Suppressor macrophage treated with lipopolysaccharide for 4 hours (primary cell): ENCODE measurements at regions not wholly inside any gene's neighbourhood (a gene's known extent, or its start where the extent isn't known, plus 50 kb on each side); places are given as distances from the start of the nearest gene placed in this dataset.
A peak's percentile ranks its signal among the peaks of the same experiment; 100 is the strongest.
"Not testable (repeated sequence)": the region's sequence is repeated elsewhere in the genome, so short reads cannot be mapped to it uniquely, and the experiment has no call there.

ENCODE experiments used
- DNase-seq: peaks from one replicate; pipeline ENCODE4 v3.0.0-alpha.2; 2020

DNA sequence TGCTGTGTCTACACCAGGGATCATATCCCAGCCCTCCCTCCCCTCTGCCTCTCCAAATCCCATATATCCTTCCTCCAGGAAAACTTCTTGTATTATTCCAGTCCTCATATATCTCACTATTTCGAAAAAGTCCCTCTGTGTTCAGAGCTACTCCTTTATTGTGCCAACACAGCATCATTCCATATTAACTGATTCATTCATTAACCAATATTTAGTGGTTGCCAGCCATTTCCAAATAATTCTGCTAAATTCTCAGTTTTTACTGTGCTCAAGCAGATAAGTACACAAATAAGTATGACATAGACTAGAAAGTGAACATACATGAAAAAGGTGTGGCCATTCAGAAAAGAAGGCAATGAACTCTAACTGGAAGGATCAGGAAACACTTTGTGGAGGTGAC lies 241.6 kb upstream of the DUSP10 start:
- DNase-seq: no peak

DNA sequence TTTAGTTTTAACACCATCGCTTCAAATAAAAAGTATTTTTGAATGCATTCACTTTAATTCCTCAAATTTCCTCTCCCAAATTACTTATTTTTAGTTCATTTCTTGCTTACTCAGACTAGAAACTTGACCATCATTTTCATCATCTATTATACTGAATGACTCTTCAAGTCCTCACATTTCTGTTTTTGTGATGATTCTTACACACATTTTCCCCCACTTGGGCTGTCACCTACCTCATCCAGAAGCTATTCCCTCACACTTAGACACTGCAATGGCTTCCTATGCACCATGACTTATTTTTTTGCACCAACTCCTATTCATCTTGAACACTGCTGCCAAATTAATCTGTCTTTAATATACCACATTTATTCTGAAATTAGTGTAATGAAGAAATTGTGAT lies 239.6 kb upstream of the DUSP10 start:
- no peak for DNase-seq

DNA sequence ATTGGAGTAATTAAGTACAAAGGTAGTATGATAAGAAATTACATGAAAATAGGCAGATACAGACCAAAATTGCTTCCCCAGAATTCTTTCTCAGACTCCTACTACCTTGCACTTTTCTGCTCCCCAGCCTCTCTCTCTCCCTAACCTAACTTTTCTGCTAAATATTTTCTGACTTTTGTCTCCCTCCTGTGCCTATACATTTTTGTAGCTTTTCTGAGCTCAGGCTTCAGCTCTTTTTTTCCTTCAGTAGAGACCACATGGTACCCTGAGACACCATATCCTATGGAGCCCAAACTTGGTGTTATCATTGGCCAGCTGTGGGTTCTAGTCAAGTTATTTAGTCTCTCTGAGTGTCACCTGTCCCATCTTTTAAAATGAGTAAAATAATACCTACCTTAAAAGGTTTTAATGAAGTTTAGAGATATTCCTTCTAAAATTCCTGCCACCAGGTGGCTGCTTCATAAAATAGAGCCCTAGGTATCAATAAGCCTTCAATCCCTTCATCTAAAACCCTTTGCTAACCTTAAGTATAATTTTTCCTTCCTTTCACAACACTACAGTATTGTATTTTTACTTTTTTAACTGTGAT lies 237.6 kb upstream of the DUSP10 start:
- DNase-seq: no peak

DNA sequence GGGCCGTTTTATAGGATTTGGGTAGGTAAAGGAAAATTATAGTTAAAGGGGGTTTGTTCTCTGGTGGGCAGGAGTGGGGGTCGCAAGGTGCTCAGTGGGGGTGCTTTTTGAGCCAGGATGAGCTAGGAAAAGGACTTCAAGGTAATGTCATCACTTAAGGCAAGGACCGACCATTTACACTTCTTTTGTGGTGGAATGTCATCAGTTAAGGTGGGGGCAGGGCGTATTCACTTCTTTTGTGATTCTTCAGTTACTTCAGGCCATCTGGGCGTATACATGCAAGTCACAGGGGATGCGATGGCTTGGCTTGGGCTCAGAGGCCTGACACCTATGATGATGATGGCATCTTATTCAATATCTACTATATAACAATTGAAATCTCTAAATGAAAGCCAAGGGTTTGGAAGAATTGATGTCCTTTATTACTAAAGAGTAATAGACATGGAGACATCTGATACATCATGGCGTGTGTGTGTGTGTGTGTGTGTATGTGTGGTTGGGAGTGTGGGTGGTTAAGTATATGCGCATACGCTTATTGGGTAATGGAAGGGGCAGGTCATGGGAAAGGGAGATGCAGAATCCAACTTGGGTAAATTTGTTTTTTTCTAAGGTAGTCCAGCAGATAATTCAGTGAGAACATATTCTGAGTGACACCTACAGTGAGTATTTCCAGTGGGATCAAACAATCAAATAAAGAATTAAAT lies 236.9 kb upstream of the DUSP10 start:
- DNase-seq: not testable (repeated sequence)

DNA sequence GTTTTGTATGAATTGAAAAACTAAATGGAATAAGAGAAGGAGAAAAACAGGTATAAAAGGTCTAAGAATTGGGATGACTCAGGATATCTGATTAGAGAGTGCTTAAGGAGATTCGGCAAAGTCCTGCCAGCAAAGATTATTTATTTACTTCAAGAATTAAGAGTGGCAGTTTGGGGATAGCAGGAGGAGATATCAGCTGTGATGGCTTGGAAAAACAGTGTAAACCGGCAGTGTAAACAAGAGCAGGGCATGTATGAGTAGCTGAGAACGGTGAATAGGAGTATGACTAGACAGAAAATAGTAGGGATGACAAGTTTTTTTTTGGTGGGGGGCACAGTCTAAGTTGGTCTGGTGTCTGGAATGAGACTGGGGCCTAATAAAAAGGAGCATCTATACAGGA lies 231.9 kb upstream of the DUSP10 start:
- DNase-seq: not testable (repeated sequence)

DNA sequence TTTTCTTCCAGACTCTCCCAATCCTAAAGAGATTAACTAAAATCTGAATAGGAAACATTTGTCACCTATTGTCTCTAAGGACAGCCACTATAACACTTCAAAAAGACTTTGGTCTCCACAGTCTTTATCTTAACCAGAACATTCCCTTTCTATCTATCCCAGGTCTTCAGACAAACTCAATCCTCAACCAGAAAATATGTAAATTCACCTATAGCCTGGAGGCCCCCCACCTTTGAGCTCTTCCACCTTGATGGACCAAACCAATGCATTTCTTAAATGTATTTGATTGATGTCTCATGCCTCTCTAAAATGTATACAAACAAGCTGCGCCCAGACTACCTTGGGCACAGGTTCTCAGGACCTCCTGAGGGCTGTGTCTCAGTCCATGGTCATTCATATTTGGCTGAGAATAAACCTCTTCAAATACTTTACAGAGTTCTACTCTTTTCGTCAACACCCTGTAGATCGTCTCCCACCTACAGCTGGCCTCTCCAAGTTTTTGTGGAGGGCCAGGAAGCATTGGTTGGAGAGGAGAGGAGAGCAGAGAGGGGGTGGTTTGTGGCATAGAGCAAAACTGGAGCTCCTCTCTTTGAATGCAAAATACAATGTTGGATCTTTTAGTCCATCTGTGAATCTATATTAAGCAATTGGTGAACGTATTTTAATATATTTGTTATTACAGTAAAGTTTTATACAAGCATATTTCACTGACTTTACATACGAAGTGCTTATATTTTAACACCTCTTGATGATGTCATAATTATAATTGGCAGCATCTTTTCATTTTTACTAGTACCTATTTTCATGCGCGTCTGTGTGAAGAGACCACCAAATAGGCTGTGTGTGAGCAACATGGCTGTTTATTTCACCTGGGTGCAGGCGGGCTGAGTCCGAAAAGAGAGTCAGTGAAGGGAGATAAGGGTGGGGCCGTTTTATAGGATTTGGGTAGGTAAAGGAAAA lies 230.7 kb upstream of the DUSP10 start:
- no peak for DNase-seq

DNA sequence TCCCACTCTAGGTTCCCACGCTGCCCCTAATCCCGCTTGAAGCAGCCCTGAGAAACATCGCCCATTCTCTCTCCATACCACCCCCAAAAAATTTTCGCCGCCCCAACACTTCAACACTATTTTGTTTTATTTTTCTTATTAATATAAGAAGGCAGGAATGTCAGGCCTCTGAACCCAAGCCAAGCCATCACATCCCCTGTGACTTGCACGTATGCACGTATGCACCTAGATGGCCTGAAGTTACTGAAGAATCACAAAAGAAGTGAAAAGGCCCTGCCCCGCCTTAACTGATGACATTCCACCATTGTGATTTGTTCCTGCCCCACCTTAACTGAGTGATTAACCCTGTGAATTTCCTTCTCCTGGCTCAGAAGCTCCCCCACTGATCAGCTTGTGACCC lies 229.1 kb upstream of the DUSP10 start:
- DNase-seq: not testable (repeated sequence)

DNA sequence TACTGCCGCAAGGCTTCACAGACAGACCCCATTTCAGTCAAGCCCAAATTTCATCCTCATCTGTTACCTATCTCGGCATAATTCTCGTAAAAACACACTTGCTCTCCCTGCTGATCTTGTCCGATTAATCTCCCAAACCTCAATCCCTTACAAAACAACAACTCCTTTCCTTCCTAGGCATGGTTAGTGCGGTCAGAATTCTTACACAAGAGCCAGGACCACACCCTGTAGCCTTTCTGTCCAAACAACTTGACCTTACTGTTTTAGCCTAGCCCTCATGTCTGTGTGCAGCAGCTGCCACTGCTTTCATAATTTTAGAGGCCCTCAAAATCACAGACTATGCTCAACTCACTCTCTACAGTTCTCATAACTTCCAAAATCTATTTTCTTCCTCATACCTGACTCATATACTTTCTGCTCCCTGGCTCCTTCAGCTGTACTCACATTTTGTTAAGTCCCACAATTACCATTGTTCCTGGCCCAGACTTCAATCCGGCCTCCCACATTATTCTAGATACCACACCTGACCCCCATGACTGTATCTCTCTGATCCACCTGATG lies 227.5 kb upstream of the DUSP10 start:
- not testable (repeated sequence) for DNase-seq

DNA sequence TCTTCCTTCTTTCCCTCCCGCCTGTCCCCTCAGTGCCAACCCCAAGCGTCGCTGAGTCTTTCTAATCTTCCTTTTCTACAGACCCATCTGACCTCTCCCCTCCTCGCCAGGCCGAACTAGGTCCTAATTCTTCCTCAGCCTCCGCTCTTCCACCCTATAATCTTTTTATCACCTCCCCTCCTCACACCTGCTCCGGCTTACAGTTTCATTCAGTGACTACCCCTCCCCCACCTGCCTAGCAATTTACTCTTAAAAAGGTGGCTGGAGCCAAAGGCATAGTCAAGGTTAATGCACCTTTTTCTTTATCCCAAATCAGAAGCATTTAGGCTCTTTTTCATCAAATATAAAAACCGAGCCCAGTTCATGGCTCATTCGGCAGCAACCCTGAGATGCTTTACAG lies 225.6 kb upstream of the DUSP10 start:
- not testable (repeated sequence) for DNase-seq

DNA sequence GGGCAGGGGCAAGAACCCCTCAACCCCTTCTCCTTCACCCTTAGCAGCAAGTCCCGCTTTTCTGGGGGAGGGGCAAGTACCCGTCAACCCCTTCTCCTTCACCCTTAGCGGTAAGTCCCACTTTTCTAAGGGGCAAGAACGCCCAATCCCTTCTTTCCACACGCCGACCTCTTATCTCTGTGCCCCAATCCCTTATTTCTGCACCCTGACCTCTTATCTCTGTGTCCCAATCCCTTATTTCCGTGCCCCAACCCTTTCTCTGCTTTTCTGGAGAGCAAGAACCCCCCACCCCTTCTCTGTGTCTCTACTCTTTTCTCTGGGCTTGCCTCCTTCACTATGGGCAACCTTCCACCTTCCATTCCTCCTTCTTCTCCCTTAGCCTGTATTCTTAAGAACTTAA lies 225.0 kb upstream of the DUSP10 start:
- not testable (repeated sequence) for DNase-seq

DNA sequence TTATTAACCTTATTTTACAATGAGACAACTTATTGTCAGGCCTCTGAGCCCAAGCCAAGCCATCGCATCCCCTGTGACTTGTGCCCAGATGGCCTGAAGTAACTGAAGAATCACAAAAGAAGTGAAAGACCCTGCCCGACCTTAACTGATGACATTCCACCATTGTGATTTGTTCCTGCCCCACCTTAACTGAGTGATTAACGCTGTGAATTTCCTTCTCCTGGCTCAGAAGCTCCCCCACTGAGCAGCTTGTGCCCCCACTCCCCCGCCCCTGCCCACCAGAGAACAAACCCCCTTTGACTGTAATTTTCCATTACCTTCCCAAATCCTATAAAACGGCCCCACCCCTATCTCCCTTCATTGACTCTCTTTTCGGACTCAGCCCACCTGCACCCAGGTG lies 224.0 kb upstream of the DUSP10 start:
- DNase-seq: not testable (repeated sequence)

DNA sequence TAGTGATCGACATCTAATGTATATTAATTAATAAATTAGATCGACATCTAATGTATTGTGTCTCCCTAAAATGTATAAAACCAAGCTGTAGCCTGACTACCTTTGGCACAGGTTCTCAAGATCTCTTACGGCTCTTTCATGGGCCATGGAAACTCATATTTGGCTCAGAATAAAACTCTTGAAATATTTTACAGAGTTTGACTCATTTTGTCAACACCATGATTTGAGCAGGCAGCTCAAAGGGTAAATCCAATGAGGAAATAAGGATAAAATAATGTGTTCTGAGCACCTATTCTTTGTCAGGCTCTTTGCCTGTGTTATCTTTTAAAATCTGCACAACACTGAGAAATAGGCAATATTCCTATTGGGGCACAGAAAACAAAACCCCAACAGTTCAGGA lies 223.4 kb upstream of the DUSP10 start:
- no peak for DNase-seq

DNA sequence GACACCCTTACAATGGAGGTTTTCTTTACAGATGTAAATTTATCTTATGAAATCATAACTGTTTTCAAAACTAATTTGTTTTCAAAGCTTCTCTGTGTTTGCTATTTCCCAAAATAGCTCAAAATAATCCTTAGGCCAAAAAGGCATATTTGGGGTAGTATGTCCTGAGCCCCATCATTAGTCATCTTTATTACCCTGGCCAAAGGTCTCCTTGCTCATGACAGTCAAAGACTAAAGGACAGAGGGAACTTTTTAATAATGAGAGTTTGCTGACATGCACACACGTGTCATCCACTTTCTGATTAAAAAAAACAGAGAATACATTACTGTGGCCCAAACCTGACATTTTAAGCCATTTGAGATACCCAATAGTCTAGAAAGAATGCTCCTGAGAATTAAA lies 221.9 kb upstream of the DUSP10 start:
- peak; percentile 19 for DNase-seq

DNA sequence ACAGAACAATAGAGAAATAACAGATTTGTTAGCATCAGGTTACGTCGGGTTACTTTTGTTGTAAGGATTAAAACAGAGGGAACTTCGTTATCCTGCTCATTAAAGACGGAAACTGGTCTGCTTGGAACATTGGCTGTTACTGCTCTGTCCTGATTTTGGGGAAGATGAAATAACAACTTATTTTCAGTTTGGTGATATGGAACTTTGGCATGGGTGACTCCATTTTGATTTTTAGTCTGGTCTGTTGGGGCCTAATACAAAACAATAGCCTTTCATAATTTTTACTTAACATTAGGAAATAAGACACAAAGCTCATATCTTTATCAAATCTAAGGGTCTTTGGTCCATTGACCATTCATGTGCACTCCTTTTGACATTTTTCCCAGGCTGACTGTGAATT lies 220.5 kb upstream of the DUSP10 start:
- no peak for DNase-seq

DNA sequence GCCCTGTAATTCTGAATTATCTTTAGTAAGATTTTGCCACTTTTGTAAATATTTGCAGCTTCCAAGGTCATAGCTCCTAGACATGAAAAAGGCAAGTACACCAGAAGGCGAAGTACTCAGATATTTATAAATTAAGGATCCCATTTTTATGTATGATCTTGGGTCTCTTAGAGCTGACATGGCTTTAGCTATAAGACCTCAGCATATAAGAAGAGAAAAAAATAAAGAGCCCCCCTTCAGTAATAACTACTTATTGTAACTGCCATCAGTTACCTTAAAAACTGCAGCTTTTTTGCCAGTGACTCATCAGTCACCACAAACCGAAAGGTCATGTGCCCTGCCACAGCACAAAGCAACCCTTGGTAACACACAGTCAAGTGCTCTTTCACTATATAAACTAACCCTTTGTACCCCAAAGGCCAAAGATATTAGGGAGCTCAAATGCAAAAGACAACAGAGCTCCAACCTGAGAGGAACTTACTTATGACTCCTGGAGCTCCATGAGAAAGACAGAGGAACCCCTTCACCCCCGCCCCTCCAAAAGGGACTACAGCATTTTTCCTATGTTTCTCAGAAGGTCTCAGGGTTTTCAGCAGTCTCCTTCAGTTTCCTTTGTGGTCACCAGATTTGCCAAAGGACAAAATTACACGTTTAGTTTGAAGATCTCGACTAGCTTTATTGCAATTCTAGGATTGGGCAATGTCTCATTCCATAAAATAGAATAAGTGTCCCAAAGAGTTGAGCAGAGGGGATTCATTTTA lies 219.8 kb upstream of the DUSP10 start:
- peak; percentile 59 for DNase-seq

DNA sequence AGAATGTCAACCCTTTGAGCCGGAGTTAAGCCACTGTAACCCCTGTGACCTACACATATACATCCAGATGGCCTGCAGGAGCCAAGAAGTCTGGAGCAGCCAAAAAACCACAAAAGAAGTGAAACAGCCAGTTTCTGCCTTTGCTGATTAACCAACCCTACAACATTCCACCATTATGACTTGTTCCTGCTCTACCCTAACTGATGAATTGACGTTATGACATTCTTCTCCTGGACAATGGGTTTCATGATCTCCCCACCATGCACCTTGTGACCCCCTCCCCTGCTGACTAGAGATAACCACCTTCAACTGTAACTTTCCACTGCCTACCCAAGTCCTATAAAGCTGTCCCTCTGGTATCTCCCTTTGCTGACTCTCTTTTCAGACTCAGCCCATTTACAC lies 216.3 kb upstream of the DUSP10 start:
- not testable (repeated sequence) for DNase-seq

DNA sequence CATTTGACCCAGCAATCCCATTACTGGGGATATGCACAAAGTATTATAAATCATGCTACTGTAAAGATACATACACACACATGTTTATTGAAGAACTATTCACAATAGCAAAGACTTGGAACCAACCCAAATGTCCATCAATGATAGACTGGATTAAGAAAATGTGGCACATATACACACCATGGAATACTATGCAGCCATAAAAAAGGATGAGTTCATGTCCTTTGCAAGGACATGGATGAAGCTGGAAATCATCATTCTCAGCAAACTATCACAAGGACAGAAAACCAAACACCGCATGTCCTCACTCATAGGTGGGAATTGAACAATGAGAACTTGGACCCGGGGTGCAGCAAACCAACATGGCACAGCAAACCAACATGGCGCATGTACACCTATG lies 215.5 kb upstream of the DUSP10 start:
- DNase-seq: not testable (repeated sequence)

DNA sequence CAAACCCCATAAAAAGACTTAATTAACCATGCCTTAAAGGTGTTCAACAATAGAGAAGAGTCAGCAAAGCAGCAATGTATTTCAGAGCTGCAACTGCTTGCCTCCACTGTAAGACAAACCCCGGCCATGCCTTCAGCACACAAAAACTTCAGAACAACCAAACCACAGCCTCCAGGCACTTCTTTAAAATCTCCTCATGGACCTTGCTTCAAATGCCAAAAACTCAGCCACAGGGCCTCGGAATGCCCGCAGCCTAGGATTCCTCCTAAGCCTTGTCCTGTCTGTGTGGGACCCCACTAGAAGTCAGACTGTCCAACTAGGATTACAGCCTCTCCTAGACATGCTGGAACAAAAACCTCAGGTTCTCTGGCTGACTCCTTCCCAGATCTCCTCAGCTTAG lies 208.1 kb upstream of the DUSP10 start:
- DNase-seq: no peak

DNA sequence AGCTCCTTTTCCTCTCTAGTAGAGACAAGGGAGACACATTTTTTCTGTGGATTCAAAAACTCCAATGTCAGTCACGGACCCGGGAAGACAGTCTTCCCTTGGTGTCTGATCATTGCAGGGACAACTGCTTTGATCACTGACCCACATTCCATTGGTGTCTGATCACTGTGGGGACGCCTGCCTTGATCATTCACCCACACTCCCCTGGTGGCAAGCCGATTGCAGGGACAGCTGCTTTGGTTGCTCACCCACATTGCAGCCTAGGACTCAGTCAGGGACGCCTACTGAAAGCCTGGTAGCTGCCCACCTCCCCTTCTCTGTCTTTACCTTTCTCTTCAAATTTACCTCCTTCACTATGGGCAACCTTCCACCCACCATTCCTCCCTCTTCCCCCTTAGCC lies 206.6 kb upstream of the DUSP10 start:
- no peak for DNase-seq

DNA sequence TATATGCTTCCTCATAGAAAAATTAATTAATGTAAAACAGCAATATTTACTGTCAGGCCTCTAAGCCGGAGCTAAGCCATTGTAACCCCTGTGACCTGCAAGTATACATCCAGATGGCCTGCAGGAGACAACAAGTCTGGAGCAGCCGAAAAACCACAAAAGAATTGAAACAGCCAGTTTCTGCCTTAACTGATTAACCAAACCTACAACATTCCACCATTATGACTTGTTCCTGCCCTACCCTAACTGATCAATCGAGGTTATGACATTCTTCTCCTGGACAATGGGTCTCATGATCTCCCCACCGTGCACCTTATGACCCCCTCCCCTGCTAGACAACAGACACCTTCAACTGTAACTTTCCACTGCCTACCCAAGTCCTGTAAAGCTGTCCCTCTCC lies 205.8 kb upstream of the DUSP10 start:
- no peak for DNase-seq

DNA sequence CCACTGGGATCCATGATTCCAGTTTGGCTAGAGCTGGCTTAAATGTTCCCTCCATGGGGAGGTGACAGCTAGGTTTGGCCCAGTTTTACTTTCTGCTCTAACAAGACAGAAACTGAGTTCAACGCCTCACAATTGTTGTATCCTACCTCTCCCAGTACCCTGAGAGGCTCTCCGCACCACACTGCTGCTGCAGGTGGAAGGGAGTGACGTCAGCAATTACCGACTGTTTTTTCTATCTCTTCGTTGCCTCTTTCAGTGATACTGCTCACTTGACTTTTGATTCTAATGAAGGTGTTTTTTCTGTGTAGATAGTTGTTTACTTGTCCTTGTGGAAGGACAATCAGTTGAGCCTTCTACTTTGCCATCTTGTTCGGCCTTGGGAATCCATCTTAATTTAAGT lies 204.9 kb upstream of the DUSP10 start:
- no peak for DNase-seq

DNA sequence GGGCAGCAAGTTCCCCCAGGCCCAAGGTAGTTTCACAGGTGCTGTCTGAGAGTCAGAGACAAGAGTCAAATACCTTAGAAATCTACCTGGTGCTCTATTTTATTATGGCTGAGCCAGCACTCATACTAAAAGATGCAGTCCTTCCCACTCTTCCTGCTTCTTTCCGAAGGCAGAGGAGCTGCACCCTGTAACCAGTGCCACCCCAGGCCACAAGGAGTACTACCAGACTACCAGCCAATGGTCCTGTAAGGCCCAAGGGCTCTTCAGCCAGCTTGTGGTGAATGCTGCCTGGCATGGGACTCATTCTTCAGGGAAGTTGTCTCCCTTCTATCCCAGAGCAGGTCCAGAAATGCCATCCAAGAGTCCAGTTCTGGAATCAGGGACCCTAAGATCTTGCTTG lies 203.8 kb upstream of the DUSP10 start:
- DNase-seq: no peak
